Liver (tissue), 8 donors: ENCODE measurements at regions not wholly inside any gene's neighbourhood (a gene's known extent, or its start where the extent isn't known, plus 50 kb on each side); places are given as distances from the start of the nearest gene placed in this dataset.
A peak's percentile ranks its signal among the peaks of the same experiment; 100 is the strongest.

Source experiments
- DNase-seq: peaks from one replicate; pipeline ENCODE4 v3.0.0-alpha.2; 2017; ENCODE audit warnings: low spot score
- H3K27ac ChIP-seq, 2 donors: one replicate each; pipeline ENCODE4 v1.7.0; 2013; ENCODE audit warnings: inconsistent platforms in 2 of 2, low read length in 2 of 2, control low read depth in 1 of 2, low read depth in 1 of 2, mild to moderate bottlenecking in 1 of 2
- H3K27me3 ChIP-seq, 4 donors: one replicate each; pipeline versions ENCODE4 v1.6.1 to v1.7.0; 2013; ENCODE audit warnings: low read length in 3 of 4, inconsistent platforms in 1 of 4, mild to moderate bottlenecking in 1 of 4, moderate library complexity in 1 of 4; ENCODE audit not compliant: control insufficient read depth in 4 of 4, insufficient read depth in 4 of 4
- H3K36me3 ChIP-seq, 4 donors: one replicate each; pipeline versions ENCODE4 v1.6.1 to v1.7.0; 2013; ENCODE audit warnings: low read length in 3 of 4, mild to moderate bottlenecking in 3 of 4, low read depth in 1 of 4, moderate library complexity in 1 of 4; ENCODE audit not compliant: control insufficient read depth in 4 of 4, insufficient read depth in 3 of 4
- H3K4me1 ChIP-seq, 4 donors: one replicate each; pipeline versions ENCODE4 v1.6.1 to v1.7.0; 2013; ENCODE audit warnings: low read length in 3 of 4, mild to moderate bottlenecking in 3 of 4, moderate library complexity in 1 of 4; ENCODE audit not compliant: control insufficient read depth in 4 of 4, insufficient read depth in 4 of 4
- H3K4me3 ChIP-seq, 3 donors: one replicate each; pipeline versions ENCODE4 v1.6.1 to v1.7.0; 2013; ENCODE audit warnings: low read length in 3 of 3, control low read depth in 1 of 3, low read depth in 1 of 3, mild to moderate bottlenecking in 1 of 3
- H3K9ac ChIP-seq, 2 donors: one replicate each; pipeline ENCODE4 v1.7.0; 2013; ENCODE audit warnings: low read length in 2 of 2, mild to moderate bottlenecking in 2 of 2, moderate library complexity in 2 of 2, control low read depth in 1 of 2, low read depth in 1 of 2
- H3K9me3 ChIP-seq, 4 donors: one replicate each; pipeline versions ENCODE4 v1.6.1 to v1.7.0; 2013; ENCODE audit warnings: low read length in 3 of 4; ENCODE audit not compliant: control insufficient read depth in 4 of 4
- FOXA1 ChIP-seq: IDR thresholded peaks from 2 replicates; pipeline ENCODE4 v1.6.1; 2016; ENCODE audit warnings: antibody characterized with exemption
- FOXA2 ChIP-seq: IDR thresholded peaks from 2 replicates; pipeline ENCODE4 v1.6.1; 2016; ENCODE audit warnings: antibody characterized with exemption
- GABPA ChIP-seq, 2 donors: IDR thresholded peaks in 1 of 2; conservative IDR thresholded peaks in 1 of 2; 2 replicates each; pipeline ENCODE4 v1.6.1; 2016; ENCODE audit warnings: antibody characterized with exemption in 2 of 2, mild to moderate bottlenecking in 1 of 2, moderate library complexity in 1 of 2
- HNF4A ChIP-seq, 2 donors: conservative IDR thresholded peaks; 2 replicates each; pipeline ENCODE4 v1.6.1; 2016; ENCODE audit warnings: antibody characterized with exemption in 2 of 2, mild to moderate bottlenecking in 2 of 2
- HNF4G ChIP-seq: IDR thresholded peaks from 2 replicates; pipeline ENCODE4 v1.6.1; 2016; ENCODE audit warnings: antibody characterized with exemption
- JUND ChIP-seq, 2 donors: IDR thresholded peaks; 2 replicates each; pipeline ENCODE4 v1.6.1; 2016; ENCODE audit warnings: antibody characterized with exemption in 2 of 2
- NR2F2 ChIP-seq: IDR thresholded peaks from 2 replicates; pipeline ENCODE4 v1.6.1; 2016; ENCODE audit warnings: antibody characterized with exemption
- RAD21 ChIP-seq, 2 donors: IDR thresholded peaks; 2 replicates each; pipeline ENCODE4 v1.6.1; 2016; ENCODE audit warnings: antibody characterized with exemption in 2 of 2, mild to moderate bottlenecking in 2 of 2
- RXRA ChIP-seq, 2 donors: IDR thresholded peaks; 2 replicates each; pipeline ENCODE4 v1.6.1; 2017 to 2018; ENCODE audit warnings: antibody characterized with exemption in 2 of 2, mild to moderate bottlenecking in 1 of 2
- SP1 ChIP-seq: IDR thresholded peaks from 2 replicates; pipeline ENCODE4 v1.6.1; 2018; ENCODE audit warnings: antibody characterized with exemption, mild to moderate bottlenecking
- TAF1 ChIP-seq: conservative IDR thresholded peaks from 2 replicates; pipeline ENCODE4 v1.6.1; 2016; ENCODE audit warnings: antibody characterized with exemption, mild to moderate bottlenecking
- YY1 ChIP-seq: IDR thresholded peaks from 2 replicates; pipeline ENCODE4 v1.6.1; 2016; ENCODE audit warnings: antibody characterized with exemption, mild to moderate bottlenecking
- WGBS: extraction: QIAGEN DNeasy Blood & Tissue Kit; methylation state at CpG from one replicate; pipeline ENCODE4 v1.1.7; 2013; 5-methylcytosine and 5-hydroxymethylcytosine counted together
- TF ChIP-seq, protein P1 (sequence below): IDR thresholded peaks from 2 replicates; pipeline ENCODE4 v1.6.1; 2016; ENCODE audit warnings: antibody characterized with exemption
- TF ChIP-seq, protein P2 (sequence below): fragments of 150-350 bp; IDR thresholded peaks from 2 replicates; pipeline ENCODE4 v1.5.1; 2017; ENCODE audit warnings: improper control_type of control experiment, low read depth, low read length; ENCODE audit not compliant: missing input control
- TF ChIP-seq, protein P3 (sequence below): IDR thresholded peaks from 2 replicates; pipeline ENCODE4 v1.6.1; 2016; ENCODE audit warnings: antibody characterized with exemption
- TF ChIP-seq, protein P4 (sequence below): IDR thresholded peaks from 2 replicates; pipeline ENCODE4 v1.6.1; 2016; ENCODE audit warnings: antibody characterized with exemption
- donor health status: healthy.
- donor health status: healthy.
- donor health status: healthy.
- donor health status: healthy.
- donor health status: healthy.

DNA sequence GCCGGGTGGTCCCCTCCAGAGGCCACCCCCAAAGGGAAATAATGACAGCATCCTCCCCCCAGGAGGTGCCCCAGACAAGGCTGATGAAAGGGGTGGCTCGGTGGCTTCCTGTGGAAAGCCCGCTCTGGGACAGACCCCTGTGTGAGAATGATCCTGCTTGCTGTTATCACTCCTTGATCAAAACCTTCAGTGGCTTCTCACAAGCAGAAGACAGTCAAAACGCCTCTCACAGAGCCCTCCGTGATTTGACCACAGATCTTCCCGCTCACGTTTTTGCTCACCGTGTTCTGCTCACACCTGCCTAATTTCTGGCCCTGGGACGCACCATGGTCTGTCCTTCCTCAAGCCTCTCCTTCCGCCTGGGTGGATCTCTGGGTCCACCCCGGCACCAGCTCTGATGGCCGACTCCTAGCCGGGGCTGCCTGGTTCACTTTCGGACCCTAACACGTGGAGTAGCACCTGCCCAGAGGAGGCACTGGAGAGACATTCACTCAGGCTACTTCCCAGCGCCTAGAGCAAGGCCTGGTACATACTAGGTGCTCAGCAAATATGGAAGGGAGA lies 210.4 kb downstream of the ANKRD60 start:
- 70% methylated on average over 16 of the region's 16 CpGs for WGBS
- Histone ChIP-seq H3K9me3 (no peaks in the 10 kb centered on the region), H3K9ac (no peak overlapping the region), H3K36me3 (no peaks in the 10 kb centered on the region), H3K4me1 (no peaks in the 10 kb centered on the region), H3K4me3 (no peak overlapping the region), H3K27me3 (peaks cover 0 to 2% (median under 1%) of the 10 kb centered on the region in 4 donors), H3K27ac (peak overlapping the region in 1 of 2 donors; percentile 42)
- TF ChIP-seq HNF4A (conservative IDR thresholded peaks at IDR 0.05) (no peak), SP1 (no peak), GABPA (IDR thresholded peaks at IDR 0.05 in 1 of 2, conservative IDR thresholded peaks at IDR 0.05 in 1 of 2) (no peak), JUND (IDR thresholded peaks at IDR 0.05) (no peak), YY1 (no peak), HNF4G (no peak), FOXA2 (no peak), RAD21 (IDR thresholded peaks at IDR 0.05) (no peak), TAF1 (no peak), FOXA1 (no peak)
- TF ChIP-seq, protein P1, sequence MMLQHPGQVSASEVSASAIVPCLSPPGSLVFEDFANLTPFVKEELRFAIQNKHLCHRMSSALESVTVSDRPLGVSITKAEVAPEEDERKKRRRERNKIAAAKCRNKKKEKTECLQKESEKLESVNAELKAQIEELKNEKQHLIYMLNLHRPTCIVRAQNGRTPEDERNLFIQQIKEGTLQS, result no peak
- TF ChIP-seq, protein P2, sequence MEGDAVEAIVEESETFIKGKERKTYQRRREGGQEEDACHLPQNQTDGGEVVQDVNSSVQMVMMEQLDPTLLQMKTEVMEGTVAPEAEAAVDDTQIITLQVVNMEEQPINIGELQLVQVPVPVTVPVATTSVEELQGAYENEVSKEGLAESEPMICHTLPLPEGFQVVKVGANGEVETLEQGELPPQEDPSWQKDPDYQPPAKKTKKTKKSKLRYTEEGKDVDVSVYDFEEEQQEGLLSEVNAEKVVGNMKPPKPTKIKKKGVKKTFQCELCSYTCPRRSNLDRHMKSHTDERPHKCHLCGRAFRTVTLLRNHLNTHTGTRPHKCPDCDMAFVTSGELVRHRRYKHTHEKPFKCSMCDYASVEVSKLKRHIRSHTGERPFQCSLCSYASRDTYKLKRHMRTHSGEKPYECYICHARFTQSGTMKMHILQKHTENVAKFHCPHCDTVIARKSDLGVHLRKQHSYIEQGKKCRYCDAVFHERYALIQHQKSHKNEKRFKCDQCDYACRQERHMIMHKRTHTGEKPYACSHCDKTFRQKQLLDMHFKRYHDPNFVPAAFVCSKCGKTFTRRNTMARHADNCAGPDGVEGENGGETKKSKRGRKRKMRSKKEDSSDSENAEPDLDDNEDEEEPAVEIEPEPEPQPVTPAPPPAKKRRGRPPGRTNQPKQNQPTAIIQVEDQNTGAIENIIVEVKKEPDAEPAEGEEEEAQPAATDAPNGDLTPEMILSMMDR, result no peak
- TF ChIP-seq, protein P3, sequence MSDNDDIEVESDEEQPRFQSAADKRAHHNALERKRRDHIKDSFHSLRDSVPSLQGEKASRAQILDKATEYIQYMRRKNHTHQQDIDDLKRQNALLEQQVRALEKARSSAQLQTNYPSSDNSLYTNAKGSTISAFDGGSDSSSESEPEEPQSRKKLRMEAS, result no peak
- DNase-seq, result no peak

DNA sequence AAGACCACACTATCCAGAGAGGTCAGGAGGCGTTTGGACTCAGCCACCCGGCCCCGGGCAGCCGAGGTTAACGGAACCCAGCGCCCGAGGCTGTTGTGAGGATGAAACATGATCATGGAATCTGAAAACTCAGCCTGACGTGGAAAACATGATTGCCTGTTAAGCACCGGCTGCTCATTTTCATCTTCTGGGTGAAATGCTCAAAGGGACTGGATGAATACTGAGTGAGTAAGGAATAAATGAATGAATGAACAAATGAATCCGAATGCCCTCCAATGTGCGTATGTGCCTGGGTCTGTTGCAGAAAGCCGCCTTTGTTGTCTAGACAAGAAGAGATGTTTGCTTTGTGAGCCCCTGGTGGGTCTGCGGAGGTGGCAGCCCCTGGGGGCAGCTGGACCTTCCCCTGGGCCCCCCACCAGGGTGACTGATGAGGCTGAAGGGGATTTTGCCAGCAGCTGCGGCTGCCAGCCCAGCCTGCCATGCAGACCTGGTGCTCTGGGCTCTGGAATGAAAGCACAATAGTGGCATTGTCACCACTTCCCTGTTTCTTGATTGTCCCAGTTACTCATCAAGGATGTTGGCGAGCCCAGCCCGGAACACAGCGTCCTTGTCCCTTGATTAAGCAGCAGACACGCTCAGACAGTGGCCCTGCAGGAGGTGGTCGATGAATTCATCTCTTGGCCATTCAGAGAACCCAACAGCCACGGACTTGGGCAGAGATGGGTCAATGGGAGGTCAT lies 211.1 kb downstream of the ANKRD60 start:
- Histone ChIP-seq H3K4me3 (no peak overlapping the region), H3K9me3 (no peaks in the 10 kb centered on the region), H3K4me1 (no peaks in the 10 kb centered on the region), H3K36me3 (no peaks in the 10 kb centered on the region), H3K27ac (no peak overlapping the region), H3K27me3 (peaks cover 0 to 2% (median under 1%) of the 10 kb centered on the region in 4 donors), H3K9ac (no peak overlapping the region)
- TF ChIP-seq NR2F2, result peak; percentile 12
- TF ChIP-seq, protein P4, sequence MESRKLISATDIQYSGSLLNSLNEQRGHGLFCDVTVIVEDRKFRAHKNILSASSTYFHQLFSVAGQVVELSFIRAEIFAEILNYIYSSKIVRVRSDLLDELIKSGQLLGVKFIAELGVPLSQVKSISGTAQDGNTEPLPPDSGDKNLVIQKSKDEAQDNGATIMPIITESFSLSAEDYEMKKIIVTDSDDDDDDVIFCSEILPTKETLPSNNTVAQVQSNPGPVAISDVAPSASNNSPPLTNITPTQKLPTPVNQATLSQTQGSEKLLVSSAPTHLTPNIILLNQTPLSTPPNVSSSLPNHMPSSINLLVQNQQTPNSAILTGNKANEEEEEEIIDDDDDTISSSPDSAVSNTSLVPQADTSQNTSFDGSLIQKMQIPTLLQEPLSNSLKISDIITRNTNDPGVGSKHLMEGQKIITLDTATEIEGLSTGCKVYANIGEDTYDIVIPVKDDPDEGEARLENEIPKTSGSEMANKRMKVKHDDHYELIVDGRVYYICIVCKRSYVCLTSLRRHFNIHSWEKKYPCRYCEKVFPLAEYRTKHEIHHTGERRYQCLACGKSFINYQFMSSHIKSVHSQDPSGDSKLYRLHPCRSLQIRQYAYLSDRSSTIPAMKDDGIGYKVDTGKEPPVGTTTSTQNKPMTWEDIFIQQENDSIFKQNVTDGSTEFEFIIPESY, result no peak
- peak; percentile 61 for TF ChIP-seq SP1
- TF ChIP-seq RXRA (IDR thresholded peaks at IDR 0.05), result peak in 1 of 2 donors; percentile 14
- peak in 1 of 2 donors; percentile 7 for TF ChIP-seq RAD21 (IDR thresholded peaks at IDR 0.05)
- peak in 1 of 2 donors; percentile 18 for TF ChIP-seq JUND (IDR thresholded peaks at IDR 0.05)
- no peak for TF ChIP-seq GABPA (IDR thresholded peaks at IDR 0.05 in 1 of 2, conservative IDR thresholded peaks at IDR 0.05 in 1 of 2)
- DNase-seq, result no peak
- 65% methylated on average over 20 of the region's 20 CpGs for WGBS
